HepG2 (cell line): ENCODE measurements at regions not wholly inside any gene's neighbourhood (a gene's known extent, or its start where the extent isn't known, plus 50 kb on each side); places are given as distances from the start of the nearest gene placed in this dataset.

Source experiments
- ATAC-seq: fragments of 200-7000 bp; cut with Tn5 transposase; 3 replicates; pipeline ENCODE4 v1.9.1; 2020; ENCODE audit warnings: mild to moderate bottlenecking, moderate library complexity
- BruUV-seq: library from RNA; stranded (reverse); fragments of 400-500 nt; replicated peaks from 2 replicates; lab custom pipeline; 2021; lab: Mats Ljungman, UMichigan
- CTCF ChIA-PET: fragments of 300-600 bp; formaldehyde crosslinking; extraction: SDS; loops from one replicate; lab custom pipeline; 2021; ENCODE audit warnings: low total read pairs, inconsistent platforms, low intra/inter-chr PET ratio; lab: Yijun Ruan, JAX
- POLR2A ChIA-PET: fragments of 350-600 bp; sonication (Branson Sonifier 250); formaldehyde crosslinking; loops from one replicate; lab custom pipeline; 2020; ENCODE audit warnings: antibody characterized with exemption, inconsistent platforms; lab: Yijun Ruan, JAX
- DNase-seq: peaks from one replicate; pipeline ENCODE4 v3.0.0-alpha.2; 2015; ENCODE audit warnings: low spot score
- FAIRE-seq: peaks from 3 replicates; lab custom pipeline; 2011; peaks lifted over from hg19 to GRCh38; lab: Jason Lieb, UNC
- H2AFZ ChIP-seq: one replicate; pipeline ENCODE4 v1.6.1; 2011; ENCODE audit warnings: low read length, inconsistent platforms
- H3K27ac ChIP-seq: fragments of 300-600 bp; 3 replicates; pipeline ENCODE4 v1.8.0; 2011; ENCODE audit warnings: mixed run types, mild to moderate bottlenecking, mixed read lengths, low read length, inconsistent platforms; ENCODE audit not compliant: insufficient read depth; ENCODE audit errors: extremely low read length
- H3K27me3 ChIP-seq, 2 experiments: fragments of 200-600 bp in 1 of 2; 2 replicates in 1 of 2; 3 replicates in 1 of 2; pipeline versions ENCODE4 v1.6.0 to v1.8.0; 2011; ENCODE audit warnings: low read length in 2 of 2, mild to moderate bottlenecking in 2 of 2, moderate library complexity in 2 of 2, inconsistent platforms in 1 of 2; ENCODE audit not compliant: insufficient read depth in 2 of 2, control insufficient read depth in 1 of 2
- H3K36me3 ChIP-seq, 2 experiments: fragments of 200-600 bp in 1 of 2; replicated peaks in 1 of 2; 2 replicates in 1 of 2; 3 replicates in 1 of 2; pipeline versions ENCODE4 v1.5.1 to v1.8.0; 2011; ENCODE audit warnings: low read length in 2 of 2, inconsistent platforms in 1 of 2; ENCODE audit not compliant: insufficient read depth in 2 of 2, control insufficient read depth in 1 of 2
- H3K4me1 ChIP-seq: 2 replicates; pipeline ENCODE4 v1.5.1; 2012; ENCODE audit warnings: low read length, inconsistent platforms; ENCODE audit not compliant: insufficient read depth
- H3K4me2 ChIP-seq: 2 replicates; pipeline ENCODE4 v1.6.0; 2011; ENCODE audit warnings: low read depth, low read length, inconsistent platforms
- H3K4me3 ChIP-seq, 3 experiments: fragments of 200-600 bp in 1 of 3; sonication (generic), shearing (Covaris generic) in 1 of 3; replicated peaks in 1 of 3; 2 replicates each; pipeline ENCODE4 v1.5.1; 2011 to 2016; ENCODE audit warnings: low read length in 3 of 3, inconsistent platforms in 2 of 3, low read depth in 2 of 3, mild to moderate bottlenecking in 2 of 3, control low read depth in 1 of 3, mixed read lengths in 1 of 3; ENCODE audit not compliant: insufficient read depth in 1 of 3
- H3K79me2 ChIP-seq: one replicate; pipeline ENCODE4 v1.6.1; 2011; ENCODE audit warnings: low read length, inconsistent platforms; ENCODE audit not compliant: insufficient read depth
- H3K9ac ChIP-seq: 2 replicates; pipeline ENCODE4 v1.6.0; 2011; ENCODE audit warnings: mild to moderate bottlenecking, low read depth, low read length, inconsistent platforms; ENCODE audit not compliant: insufficient read depth
- H3K9me3 ChIP-seq: 2 replicates; pipeline ENCODE4 v1.5.1; 2012; ENCODE audit warnings: mild to moderate bottlenecking, low read length
- H4K20me1 ChIP-seq: 2 replicates; pipeline ENCODE4 v1.6.0; 2011; ENCODE audit warnings: inconsistent platforms, mild to moderate bottlenecking, low read length, moderate library complexity; ENCODE audit not compliant: insufficient read depth
- EEA1 ChIP-seq: sonication (generic); formaldehyde crosslinking; IDR thresholded peaks from 2 replicates; pipeline ENCODE4 v1.5.1; 2020; ENCODE audit warnings: mild to moderate bottlenecking, missing genetic modification reagents, borderline replicate concordance
- NPAS2 ChIP-seq: sonication (generic); formaldehyde crosslinking; IDR thresholded peaks from 2 replicates; pipeline ENCODE4 v1.8.0; 2022; ENCODE audit warnings: mild to moderate bottlenecking, missing genetic modification reagents, borderline replicate concordance
- POLR2AphosphoS5 ChIP-seq: IDR thresholded peaks from 2 replicates; pipeline ENCODE4 v1.6.1; 2012; ENCODE audit warnings: low read depth, low read length
- RORA ChIP-seq: sonication (generic); formaldehyde crosslinking; IDR thresholded peaks from 2 replicates; pipeline ENCODE4 v1.5.0; 2020; ENCODE audit warnings: mild to moderate bottlenecking, missing genetic modification reagents, moderate library complexity
- TCF12 ChIP-seq, 2 experiments: fragments of 450-650 bp in 1 of 2; sonication (generic) in 1 of 2; formaldehyde crosslinking in 1 of 2; IDR thresholded peaks; 2 replicates each; pipeline versions ENCODE4 v1.6.1 to v1.8.0; 2017 to 2022; ENCODE audit warnings: antibody characterized with exemption in 1 of 2, mild to moderate bottlenecking in 1 of 2, missing genetic modification reagents in 1 of 2, moderate library complexity in 1 of 2
- ZFP41 ChIP-seq: sonication (generic); formaldehyde crosslinking; IDR thresholded peaks from 2 replicates; pipeline ENCODE4 v1.4.0; 2020; ENCODE audit warnings: mild to moderate bottlenecking, missing genetic modification reagents, borderline replicate concordance
- ZFY ChIP-seq: sonication (generic); formaldehyde crosslinking; IDR thresholded peaks from 2 replicates; pipeline ENCODE4 v1.4.0; 2020; ENCODE audit warnings: missing genetic modification reagents
- WGBS: methylation state at CpG from one replicate; pipeline ENCODE4 v1.1.6; 2017; ENCODE audit warnings: low lambda C conversion rate; 5-methylcytosine and 5-hydroxymethylcytosine counted together
- in situ Hi-C: cut with HindIII; loops from 2 replicates; pipeline ENCODE4 v1.10.0; 2017; ENCODE audit warnings: low pct_unique_long_range_greater_than_20kb; ENCODE audit not compliant: extremely low pct_ligation_motif_present
- intact Hi-C: fragments of 100-400 bp; cut with micrococcal nuclease; formaldehyde crosslinking; loops from one replicate; pipeline ENCODE4 v1.10.0; 2022; ENCODE audit not compliant: unreplicated experiment

GRCh38 chr12:5379749-5380496 is 52.0 kb upstream of the NTF3 start:
- in situ Hi-C loops (no loop called here), intact Hi-C loops (no loop called here)
- CTCF ChIA-PET, result no interaction called here
- DNase-seq, result no peak
- no peak overlapping the region for H3K4me3 ChIP-seq
- FAIRE-seq, result no peak
- 0 out of 2 replicates have a peak, but pooled peaks cover 9% of the 10 kb centered on the region for H3K4me1 ChIP-seq
- no peak overlapping the region for H3K27ac ChIP-seq
- no peak overlapping the region for H2AFZ ChIP-seq
- no TSS peak for BruUV-seq
- WGBS, result 22% methylated on average over 10 of the region's 10 CpGs
- no peak overlapping the region for H3K9ac ChIP-seq
- H3K79me2 ChIP-seq, result no peaks in the 10 kb centered on the region
- TF ChIP-seq TCF12 (IDR thresholded peaks at IDR 0.05), result no peak
- no peak for TF ChIP-seq TCF12 (CRISPR knock-in tag; IDR thresholded peaks at IDR 0.05)
- TF ChIP-seq NPAS2 (CRISPR knock-in tag), result no peak
- TF ChIP-seq RORA (CRISPR knock-in tag), result no peak
- TF ChIP-seq EEA1 (CRISPR knock-in tag), result no peak
- TF ChIP-seq ZFY (CRISPR knock-in tag), result no peak
- TF ChIP-seq ZFP41, result no peak
- no peak for TF ChIP-seq POLR2AphosphoS5
- no peaks in the 10 kb centered on the region for H3K9me3 ChIP-seq
- POLR2A ChIA-PET, result no interaction called here
- H3K36me3 ChIP-seq, result no peaks in the 10 kb centered on the region
- H3K4me2 ChIP-seq, result no peak overlapping the region
- ATAC-seq, result no peak
- H4K20me1 ChIP-seq, result no peaks in the 10 kb centered on the region
- 0 out of 5 replicates have a peak, but pooled peaks cover 0 to 1% of the 10 kb centered on the region in 2 experiments for H3K27me3 ChIP-seq
